Mucosa of descending colon (tissue), 3 donors: ENCODE measurements at regions not wholly inside any gene's neighbourhood (a gene's known extent, or its start where the extent isn't known, plus 50 kb on each side); places are given as distances from the start of the nearest gene placed in this dataset.
"Not testable (repeated sequence)": the region's sequence is repeated elsewhere in the genome, so short reads cannot be mapped to it uniquely, and the experiment has no call there.

Experiments
- ATAC-seq: fragments of 200-7000 bp; cut with Tn5 transposase; one replicate; pipeline ENCODE4 v1.9.1; 2020; ENCODE audit warnings: mild to moderate bottlenecking, moderate library complexity
- DNase-seq, 3 donors: peaks; one replicate each; pipeline ENCODE4 v3.0.0-alpha.2; 2020
- H3K36me3 ChIP-seq: fragments of 200-600 bp; one replicate; pipeline ENCODE4 v1.8.0; 2021; ENCODE audit warnings: low read depth, mild to moderate bottlenecking
- H3K4me1 ChIP-seq: fragments of 200-600 bp; one replicate; pipeline ENCODE4 v1.8.0; 2021; ENCODE audit warnings: low read depth, mild to moderate bottlenecking
- H3K4me3 ChIP-seq: fragments of 200-600 bp; one replicate; pipeline ENCODE4 v1.8.0; 2021; ENCODE audit warnings: mild to moderate bottlenecking
- H3K9me3 ChIP-seq: fragments of 200-600 bp; one replicate; pipeline ENCODE4 v1.8.0; 2021; ENCODE audit warnings: mild to moderate bottlenecking
- intact Hi-C, 2 donors: fragments of 100-400 bp; cut with DNase I in 1 of 2; cut with micrococcal nuclease in 1 of 2; formaldehyde crosslinking; loops; one replicate each; pipeline versions ENCODE4 v1.11.0 to v1.11.1; 2022; cut with DNase I, micrococcal nuclease
- TF ChIP-seq, protein P1 (sequence below): fragments of 200-600 bp; IDR thresholded peaks from one replicate; pipeline ENCODE4 v1.8.0; 2022; ENCODE audit warnings: antibody characterized with exemption, mild to moderate bottlenecking
- donor health status: DM: no; HTN: no; CAD: no; lungs with moderate emphysema.
- donor health status: DM: no; HTN: no; CAD: no.
- donor health status: DM: no; HTN: yes; CAD: no.

DNA sequence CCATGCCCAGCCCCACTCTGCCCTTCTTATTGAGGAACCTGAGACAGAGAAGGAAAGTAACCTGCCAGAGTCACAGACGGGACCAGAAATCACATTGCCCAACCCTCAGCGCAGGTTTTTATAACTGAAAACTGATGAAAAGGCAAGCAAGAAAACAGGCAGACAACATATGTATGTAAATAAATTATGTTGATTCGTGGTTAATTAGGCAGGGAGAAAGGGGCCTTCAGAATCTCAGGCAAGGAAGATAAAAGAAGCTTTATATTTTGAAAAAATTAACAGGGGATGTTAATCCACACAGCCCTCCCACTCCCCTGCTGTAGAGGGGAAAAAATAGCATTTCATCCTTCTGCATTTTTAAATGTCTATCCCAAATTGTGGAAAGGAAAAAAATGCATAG lies 378.5 kb downstream of the PIK3C3 start:
- TF ChIP-seq, protein P1, sequence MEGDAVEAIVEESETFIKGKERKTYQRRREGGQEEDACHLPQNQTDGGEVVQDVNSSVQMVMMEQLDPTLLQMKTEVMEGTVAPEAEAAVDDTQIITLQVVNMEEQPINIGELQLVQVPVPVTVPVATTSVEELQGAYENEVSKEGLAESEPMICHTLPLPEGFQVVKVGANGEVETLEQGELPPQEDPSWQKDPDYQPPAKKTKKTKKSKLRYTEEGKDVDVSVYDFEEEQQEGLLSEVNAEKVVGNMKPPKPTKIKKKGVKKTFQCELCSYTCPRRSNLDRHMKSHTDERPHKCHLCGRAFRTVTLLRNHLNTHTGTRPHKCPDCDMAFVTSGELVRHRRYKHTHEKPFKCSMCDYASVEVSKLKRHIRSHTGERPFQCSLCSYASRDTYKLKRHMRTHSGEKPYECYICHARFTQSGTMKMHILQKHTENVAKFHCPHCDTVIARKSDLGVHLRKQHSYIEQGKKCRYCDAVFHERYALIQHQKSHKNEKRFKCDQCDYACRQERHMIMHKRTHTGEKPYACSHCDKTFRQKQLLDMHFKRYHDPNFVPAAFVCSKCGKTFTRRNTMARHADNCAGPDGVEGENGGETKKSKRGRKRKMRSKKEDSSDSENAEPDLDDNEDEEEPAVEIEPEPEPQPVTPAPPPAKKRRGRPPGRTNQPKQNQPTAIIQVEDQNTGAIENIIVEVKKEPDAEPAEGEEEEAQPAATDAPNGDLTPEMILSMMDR: no peak
- Histone ChIP-seq H3K36me3 (no peaks in the 10 kb centered on the region), H3K4me1 (no peaks in the 10 kb centered on the region), H3K9me3 (no peaks in the 10 kb centered on the region), H3K4me3 (no peak overlapping the region)
- no peak for DNase-seq
- intact Hi-C loops: no loop called here
- ATAC-seq: no peak

DNA sequence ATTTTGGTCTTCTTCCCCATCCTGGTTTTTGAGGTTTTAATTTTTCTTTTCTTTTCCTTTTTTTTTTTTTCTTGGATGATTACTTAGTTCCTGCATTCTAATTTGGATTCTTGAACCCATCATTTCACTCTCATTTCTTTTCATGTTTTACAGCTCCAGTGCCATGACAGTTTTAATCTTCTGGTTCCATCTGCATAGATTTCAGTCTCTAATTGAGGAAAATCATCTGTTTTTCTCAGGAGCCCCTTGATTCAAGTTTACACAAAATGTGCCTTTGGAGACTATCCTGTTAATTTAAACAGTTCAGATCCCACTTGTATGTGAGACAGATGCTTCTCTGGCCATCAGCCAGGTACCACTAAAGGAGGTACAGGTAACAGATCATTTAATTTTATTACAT lies 379.9 kb downstream of the PIK3C3 start:
- no peaks in the 10 kb centered on the region for H3K36me3 ChIP-seq
- DNase-seq: no peak
- no peaks in the 10 kb centered on the region for H3K9me3 ChIP-seq

DNA sequence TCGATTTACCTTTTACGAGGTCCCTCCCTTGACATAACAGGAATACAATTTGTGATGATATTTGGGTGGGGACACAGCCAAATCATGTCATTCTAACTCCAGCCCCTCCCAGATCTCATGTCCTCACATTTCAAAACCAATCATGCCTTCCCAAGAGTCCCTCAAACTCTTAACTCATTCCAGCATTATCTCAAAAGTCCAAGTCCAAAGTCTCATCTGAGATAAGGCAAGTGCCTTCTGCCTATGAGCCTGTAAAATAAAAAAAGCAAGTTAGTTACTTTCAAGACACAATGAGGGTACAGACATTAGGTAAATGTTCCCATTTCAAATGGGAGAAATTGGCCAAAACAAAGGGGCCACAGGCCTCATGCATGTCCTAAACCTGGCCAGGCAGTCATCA lies 381.1 kb downstream of the PIK3C3 start:
- no peaks in the 10 kb centered on the region for H3K9me3 ChIP-seq
- no peaks in the 10 kb centered on the region for H3K4me1 ChIP-seq
- H3K4me3 ChIP-seq: no peak overlapping the region
- no peak for DNase-seq
- TF ChIP-seq, protein P1: no peak
- intact Hi-C loops: no loop called here
- no peak for ATAC-seq
- H3K36me3 ChIP-seq: no peaks in the 10 kb centered on the region

More for the DNA sequence above, 379.9 kb downstream of the PIK3C3 start:
- TF ChIP-seq, protein P1: no peak
- Histone ChIP-seq H3K4me1 (no peaks in the 10 kb centered on the region), H3K4me3 (no peak overlapping the region)
- ATAC-seq: no peak
- intact Hi-C loops: no loop called here

DNA sequence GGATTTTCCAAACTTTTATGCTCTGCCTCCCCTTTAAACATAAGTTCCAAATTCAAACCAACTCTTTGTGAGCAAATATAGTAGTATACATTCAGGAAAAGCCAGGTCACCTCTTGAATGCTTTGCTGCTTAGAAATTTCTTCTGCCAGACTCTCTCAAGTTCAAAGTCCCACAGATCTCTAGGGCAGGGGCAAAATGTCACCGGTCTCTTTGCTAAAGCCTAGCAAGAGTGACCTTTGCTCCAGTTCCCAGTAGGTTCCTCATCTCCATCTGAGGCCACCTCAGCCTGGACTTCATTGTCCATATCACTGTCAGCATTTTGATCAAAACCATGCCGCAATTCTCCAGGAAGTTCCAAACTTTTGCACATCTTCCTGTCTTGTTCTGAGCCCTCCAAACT lies 382.3 kb downstream of the PIK3C3 start:
- ATAC-seq, intact Hi-C loops, H3K4me3 ChIP-seq, DNase-seq, H3K4me1 ChIP-seq, H3K36me3 ChIP-seq, H3K9me3 ChIP-seq: not testable (repeated sequence)

- intact Hi-C loops: no loop called here
- no peaks in the 10 kb centered on the region for H3K36me3 ChIP-seq
- DNase-seq (no peak), ATAC-seq (no peak)
- no peaks in the 10 kb centered on the region for H3K9me3 ChIP-seq
- H3K4me1 ChIP-seq: no peaks in the 10 kb centered on the region
- TF ChIP-seq, protein P1: no peak
- H3K4me3 ChIP-seq: no peak overlapping the region
Observed at GRCh38 chr18:42338683-42339082, 383.6 kb downstream of the PIK3C3 start.

DNA sequence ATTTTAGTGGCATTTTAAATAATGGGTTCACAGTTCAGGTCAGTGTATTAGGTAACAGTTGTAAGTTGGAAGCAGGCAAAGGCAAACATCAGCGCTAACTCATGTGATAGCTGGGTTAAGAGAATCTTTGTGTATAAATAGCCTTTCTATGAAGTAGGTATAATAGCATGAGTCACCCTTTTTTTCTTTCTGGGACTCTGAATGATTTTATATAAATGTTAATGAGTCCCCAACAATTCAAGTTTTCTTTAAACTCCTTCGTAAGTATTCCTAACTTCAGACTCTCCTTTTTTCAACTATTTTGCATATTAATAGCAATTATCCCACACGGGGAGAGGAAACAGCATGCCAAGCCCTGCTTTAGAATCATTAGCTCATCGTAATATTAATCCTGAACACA lies 384.3 kb downstream of the PIK3C3 start:
- Histone ChIP-seq H3K4me3 (no peak overlapping the region), H3K4me1 (no peaks in the 10 kb centered on the region), H3K9me3 (no peaks in the 10 kb centered on the region), H3K36me3 (no peaks in the 10 kb centered on the region)
- no peak for ATAC-seq
- intact Hi-C loops: no loop called here
- no peak for DNase-seq
- TF ChIP-seq, protein P1: no peak
